IMR-90 (cell line): ENCODE measurements at regions not wholly inside any gene's neighbourhood (a gene's known extent, or its start where the extent isn't known, plus 50 kb on each side); places are given as distances from the start of the nearest gene placed in this dataset.

Experiments
- ATAC-seq: fragments of 200-7000 bp; cut with Tn5 transposase; 2 replicates; pipeline ENCODE4 v1.9.1; 2020; ENCODE audit warnings: low read depth, mild to moderate bottlenecking, moderate library complexity
- BruUV-seq: library from RNA; stranded (reverse); fragments of 400-500 nt; replicated peaks from 2 replicates; lab custom pipeline; 2021; lab: Mats Ljungman, UMichigan
- CTCF ChIA-PET: fragments of 300-600 bp; formaldehyde crosslinking; extraction: SDS; loops from one replicate; lab custom pipeline; 2021; ENCODE audit warnings: antibody characterized with exemption; lab: Yijun Ruan, JAX
- POLR2A ChIA-PET: fragments of 300-600 bp; sonication (Branson Sonifier 250); formaldehyde crosslinking; loops from one replicate; lab custom pipeline; 2022; ENCODE audit warnings: antibody characterized with exemption; ENCODE audit not compliant: unreplicated experiment; lab: Charles Lee
- DNase-seq: peaks from one replicate; pipeline ENCODE4 v3.0.0; 2013
- H2AFZ ChIP-seq: replicated peaks from 2 replicates; pipeline ENCODE3; 2013; ENCODE audit warnings: low read length, mild to moderate bottlenecking; ENCODE audit not compliant: poor library complexity
- H2AK5ac ChIP-seq: 2 replicates; pipeline ENCODE4 v1.6.1; 2013; ENCODE audit warnings: low read depth, low read length, inconsistent platforms
- H2AK9ac ChIP-seq: replicated peaks from 2 replicates; pipeline ENCODE3; 2013; ENCODE audit warnings: mild to moderate bottlenecking, low read depth, low read length, moderate library complexity; ENCODE audit not compliant: poor library complexity
- H2BK120ac ChIP-seq: 2 replicates; pipeline ENCODE4 v1.6.1; 2013; ENCODE audit warnings: low read depth, low read length, inconsistent platforms
- H2BK15ac ChIP-seq: 3 replicates; pipeline ENCODE4 v1.6.1; 2013; ENCODE audit warnings: low read depth, low read length, inconsistent platforms
- H2BK20ac ChIP-seq: 2 replicates; pipeline ENCODE4 v1.6.1; 2013; ENCODE audit warnings: low read depth, mild to moderate bottlenecking, inconsistent platforms, low read length, moderate library complexity
- H2BK5ac ChIP-seq: 2 replicates; pipeline ENCODE4 v1.6.1; 2013; ENCODE audit warnings: mild to moderate bottlenecking, low read depth, low read length, inconsistent platforms; ENCODE audit not compliant: poor library complexity, severe bottlenecking
- H3K14ac ChIP-seq: replicated peaks from 2 replicates; pipeline ENCODE4 v1.6.1; 2013; ENCODE audit warnings: low read depth, low read length, inconsistent platforms
- H3K18ac ChIP-seq: 2 replicates; pipeline ENCODE4 v1.6.1; 2013; ENCODE audit warnings: low read depth, low read length, control low read depth
- H3K23ac ChIP-seq: 2 replicates; pipeline ENCODE4 v1.6.1; 2013; ENCODE audit warnings: low read depth, low read length, inconsistent platforms
- H3K27ac ChIP-seq: 2 replicates; pipeline ENCODE4 v1.5.1; 2013; ENCODE audit warnings: mild to moderate bottlenecking, control low read depth, low read length; ENCODE audit not compliant: insufficient read depth
- H3K27me3 ChIP-seq: 2 replicates; pipeline ENCODE4 v1.6.1; 2013; ENCODE audit warnings: low read length; ENCODE audit not compliant: control insufficient read depth, insufficient read depth
- H3K36me3 ChIP-seq: 2 replicates; pipeline ENCODE4 v1.6.1; 2013; ENCODE audit warnings: low read length, mixed read lengths; ENCODE audit not compliant: control insufficient read depth, insufficient read depth
- H3K4ac ChIP-seq: 2 replicates; pipeline ENCODE4 v1.6.1; 2013; ENCODE audit warnings: low read depth, low read length, inconsistent platforms
- H3K4me1 ChIP-seq: 2 replicates; pipeline ENCODE4 v1.6.1; 2013; ENCODE audit warnings: low read length, mixed read lengths; ENCODE audit not compliant: control insufficient read depth, insufficient read depth
- H3K4me2 ChIP-seq: 2 replicates; pipeline ENCODE4 v1.6.1; 2013; ENCODE audit warnings: low read depth, mild to moderate bottlenecking, control low read depth, low read length, moderate library complexity
- H3K4me3 ChIP-seq: 2 replicates; pipeline ENCODE4 v1.5.1; 2013; ENCODE audit warnings: low read depth, mild to moderate bottlenecking, control low read depth, low read length, moderate library complexity; ENCODE audit not compliant: insufficient read depth
- H3K56ac ChIP-seq: 2 replicates; pipeline ENCODE4 v1.6.1; 2013; ENCODE audit warnings: low read length, inconsistent platforms; ENCODE audit not compliant: insufficient read depth; ENCODE audit errors: extremely low read depth
- H3K79me1 ChIP-seq, 2 experiments: 2 replicates each; pipeline ENCODE4 v1.6.1; 2013; ENCODE audit warnings: low read length in 2 of 2, inconsistent platforms in 1 of 2, low read depth in 1 of 2
- H3K9ac ChIP-seq: 2 replicates; pipeline ENCODE4 v1.6.1; 2013; ENCODE audit warnings: low read depth, low read length, control low read depth
- H3K9me1 ChIP-seq: 2 replicates; pipeline ENCODE4 v1.6.1; 2013; ENCODE audit warnings: low read length, inconsistent platforms; ENCODE audit not compliant: insufficient read depth
- H3K9me3 ChIP-seq: 2 replicates; pipeline ENCODE4 v1.6.1; 2013; ENCODE audit warnings: low read length; ENCODE audit not compliant: control insufficient read depth, insufficient read depth
- H4K20me1 ChIP-seq: 2 replicates; pipeline ENCODE4 v1.6.1; 2013; ENCODE audit warnings: low read length, inconsistent platforms; ENCODE audit not compliant: insufficient read depth
- H4K5ac ChIP-seq: 2 replicates; pipeline ENCODE4 v1.6.1; 2013; ENCODE audit warnings: mild to moderate bottlenecking, low read depth, low read length, control low read depth
- H4K8ac ChIP-seq, 2 experiments: 2 replicates each; pipeline ENCODE4 v1.6.1; 2013; ENCODE audit warnings: low read depth in 2 of 2, low read length in 2 of 2, control low read depth in 1 of 2, inconsistent platforms in 1 of 2
- H4K91ac ChIP-seq: 2 replicates; pipeline ENCODE4 v1.6.1; 2013; ENCODE audit warnings: low read depth, low read length, inconsistent platforms; ENCODE audit not compliant: insufficient read depth
- CEBPB ChIP-seq: IDR thresholded peaks from 2 replicates; pipeline ENCODE4 v1.6.1; 2012; ENCODE audit warnings: low read depth, low read length, improper control_type of control experiment
- MXI1 ChIP-seq: IDR thresholded peaks from 2 replicates; pipeline ENCODE4 v1.6.1; 2012; ENCODE audit warnings: low read depth, mild to moderate bottlenecking, low read length, moderate library complexity, borderline replicate concordance
- NFE2L2 ChIP-seq: fragments of 150-350 bp; IDR thresholded peaks from 2 replicates; pipeline ENCODE4 v1.6.1; 2016; ENCODE audit warnings: low read depth, mild to moderate bottlenecking, low read length
- RCOR1 ChIP-seq: IDR thresholded peaks from 2 replicates; pipeline ENCODE4 v1.6.1; 2012; ENCODE audit warnings: mild to moderate bottlenecking, low read length, improper control_type of control experiment; ENCODE audit not compliant: insufficient replicate concordance
- SMC3 ChIP-seq: fragments of 150-350 bp; IDR thresholded peaks from 2 replicates; pipeline ENCODE4 v1.6.1; 2016; ENCODE audit warnings: low read depth, mild to moderate bottlenecking, antibody characterized with exemption, low read length, moderate library complexity
- dilution Hi-C: fragments of 300-500 bp; cut with HindIII; formaldehyde crosslinking; loops from one replicate; pipeline ENCODE4 v1.14.3; 2018; ENCODE audit warnings: low sequenced_read_pairs; ENCODE audit not compliant: unreplicated experiment
- in situ Hi-C: fragments of 300-500 bp; cut with MboI; formaldehyde crosslinking; loops from 3 replicates; pipeline ENCODE4 v1.14.3; 2019; ENCODE audit warnings: low sequenced_read_pairs, inconsistent platforms, mixed read lengths
- intact Hi-C: fragments of 100-400 bp; cut with micrococcal nuclease; formaldehyde crosslinking; loops from 2 replicates; pipeline ENCODE4 v1.10.0; 2022

- no TSS peak for BruUV-seq
- Histone ChIP-seq H3K9me3 (no peaks in the 10 kb centered on the region; the same call in 1 of the 2 replicates), H3K4ac (no peak overlapping the region), H3K4me2 (no peak overlapping the region), H3K9me1 (no peaks in the 10 kb centered on the region), H3K4me1 (no peaks in the 10 kb centered on the region), H2BK5ac (no peak overlapping the region), H4K8ac (no peak overlapping the region), H4K91ac (no peak overlapping the region), H3K9ac (no peak overlapping the region), H2BK120ac (no peak overlapping the region), H2AK9ac (no peak overlapping the region), H3K27me3 (no peaks in the 10 kb centered on the region), H2AFZ (no peak overlapping the region), H4K20me1 (no peaks in the 10 kb centered on the region), H3K18ac (no peak overlapping the region), H2AK5ac (no peak overlapping the region), H3K14ac (no peak overlapping the region), H2BK15ac (no peak overlapping the region), H3K23ac (no peak overlapping the region), H3K27ac (no peak overlapping the region), H3K36me3 (no peaks in the 10 kb centered on the region), H4K5ac (no peak overlapping the region), H3K4me3 (no peak overlapping the region), H2BK20ac (no peak overlapping the region), H3K79me1 (no peaks in the 10 kb centered on the region), H3K56ac (no peak overlapping the region)
- ATAC-seq, result no peak
- dilution Hi-C loops (no loop called here), intact Hi-C loops (no loop called here), in situ Hi-C loops (loop anchor here (10.0 to 25.0 kb wide), 2 partner anchors 493 to 715 kb away; partner anchors contain the start of gene TBL1X)
- DNase-seq, result no peak
- POLR2A ChIA-PET, result no interaction called here
- no peak for TF ChIP-seq NFE2L2
- no peak for TF ChIP-seq SMC3
- TF ChIP-seq MXI1, result no peak
- no peak for TF ChIP-seq CEBPB
- no peak for TF ChIP-seq RCOR1
- CTCF ChIA-PET, result interaction anchor here (0.6 kb wide), 4 partner anchors 53 to 1071 kb away, joined by 3 to 5 read pairs (median 4); no protein-coding TSS in a partner anchor
These were observed 64.5 kb downstream of the FAM9B start for GRCh38 chrX:8969378-8969777.
